ENCODE measurements at regions not wholly inside any gene's neighbourhood (a gene's known extent, or its start where the extent isn't known, plus 50 kb on each side); places are given as distances from the start of the nearest gene placed in this dataset.

DNA sequence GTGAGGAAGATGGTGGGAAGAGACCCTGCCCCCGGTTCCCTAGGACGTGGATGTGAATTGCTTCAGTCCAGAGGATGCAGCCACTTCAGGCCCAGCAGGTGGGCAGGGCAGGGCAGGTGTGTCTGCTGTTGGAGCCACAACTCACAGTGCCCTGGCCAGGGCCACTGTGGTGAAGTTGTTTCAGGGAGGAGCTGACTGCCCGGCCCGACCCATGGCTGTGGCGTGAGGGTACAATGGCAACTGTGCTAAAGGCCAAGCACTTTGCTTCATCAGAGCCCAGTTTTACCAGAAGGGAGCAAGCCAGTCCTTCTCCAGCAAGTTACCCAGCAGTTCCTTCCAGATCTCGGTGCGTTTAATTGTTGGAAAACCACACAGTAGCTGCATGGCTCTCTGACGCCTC is 1174.4 kb downstream of the BRD1 start:
- no peak for TF ChIP-seq CTCF (IDR thresholded peaks at IDR 0.05; ENCODE audit: low read depth, low read length, missing control alignments)
- H3K4me3 ChIP-seq (ENCODE audit: low read depth, low read length), result no peak overlapping the region
- in situ Hi-C loops (cut with HindIII; ENCODE audit: low sequenced_read_pairs), result no loop called here
- no peak for DNase-seq (ENCODE audit: low read depth)

- no peak overlapping the region for H3K4me3 ChIP-seq (ENCODE audit: low read depth, low read length)
- TF ChIP-seq CTCF (IDR thresholded peaks at IDR 0.05; ENCODE audit: low read depth, low read length, missing control alignments), result no peak
- no peak for DNase-seq (ENCODE audit: low read depth)
- in situ Hi-C loops (cut with HindIII; ENCODE audit: low sequenced_read_pairs), result no loop called here
These were observed 1174.9 kb downstream of the BRD1 start for GRCh38 chr22:48652796-48653195.

DNA sequence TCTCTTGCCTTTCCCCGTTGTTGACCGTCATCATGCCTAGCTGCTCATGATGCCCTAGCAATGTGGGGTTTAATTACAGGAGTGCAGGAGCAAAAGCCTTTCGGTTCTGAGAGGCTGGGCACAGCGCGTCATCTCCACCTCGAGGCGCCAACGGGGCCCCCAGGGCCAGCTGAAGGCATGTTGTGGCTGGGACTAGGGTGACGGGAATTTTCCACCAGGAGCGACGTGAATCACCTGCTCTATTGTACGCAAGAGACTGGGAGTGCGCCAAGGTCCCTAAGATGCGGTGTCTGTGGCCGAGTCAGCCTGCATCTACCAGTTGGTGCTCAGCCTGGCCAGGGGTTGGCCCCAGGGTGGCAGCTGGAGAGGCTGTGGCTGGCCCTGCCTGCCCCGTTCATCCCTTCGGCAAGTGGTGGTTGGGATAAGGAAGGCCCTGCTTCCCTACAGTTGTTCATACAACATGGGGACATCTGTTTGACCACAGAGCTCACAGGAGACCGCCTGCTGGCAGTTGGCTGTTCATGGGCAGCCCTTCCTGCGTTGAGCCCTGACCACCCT is 1175.6 kb downstream of the BRD1 start:
- TF ChIP-seq CTCF (IDR thresholded peaks at IDR 0.05; ENCODE audit: low read depth, low read length, missing control alignments), result no peak
- no peak overlapping the region for H3K4me3 ChIP-seq (ENCODE audit: low read depth, low read length)
- no peak for DNase-seq (ENCODE audit: low read depth)
- in situ Hi-C loops (cut with HindIII; ENCODE audit: low sequenced_read_pairs), result no loop called here

DNA sequence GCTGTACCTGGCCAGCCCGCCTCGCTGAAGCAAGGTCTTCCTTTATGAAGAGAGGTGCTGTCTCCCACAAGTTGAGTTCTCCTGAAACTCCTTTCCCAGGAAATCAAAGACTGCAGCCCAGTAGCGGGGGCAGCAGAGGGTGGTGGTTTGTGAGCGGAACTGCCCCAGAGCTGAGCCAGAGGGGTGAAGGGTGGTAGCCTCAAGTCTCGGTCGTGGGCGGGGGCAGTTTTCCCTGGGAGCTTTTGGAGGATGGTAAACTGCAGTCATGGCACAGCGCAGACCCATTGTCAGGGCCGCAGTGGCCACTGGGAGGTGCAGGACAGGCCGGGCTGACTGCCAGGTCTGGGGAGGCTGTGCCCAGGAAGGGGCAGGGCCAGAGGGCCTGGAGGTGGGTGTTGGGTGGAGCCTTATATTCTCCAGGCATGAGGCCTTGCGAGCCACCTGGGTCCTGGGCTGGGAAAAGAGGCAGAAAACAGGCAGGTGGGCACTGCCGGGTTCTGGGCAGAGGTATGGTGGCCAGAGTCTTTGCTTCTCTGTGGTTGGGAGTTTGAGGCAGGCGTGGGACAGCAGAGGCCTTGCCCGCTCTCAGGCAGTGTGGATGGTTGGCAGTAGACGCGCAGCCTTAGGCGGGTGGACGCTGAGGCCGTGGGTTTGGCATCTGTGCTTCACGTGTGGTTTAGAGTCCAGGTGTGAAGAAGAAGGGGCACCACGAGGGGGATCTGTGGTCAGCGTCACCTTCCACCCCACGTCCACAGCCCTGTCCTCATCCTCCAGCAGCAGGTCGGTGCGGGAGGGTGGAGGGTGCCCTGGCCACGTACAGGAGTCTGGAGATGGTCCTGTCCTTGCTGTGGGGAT is 1176.4 kb downstream of the BRD1 start:
- no peak for TF ChIP-seq CTCF (IDR thresholded peaks at IDR 0.05; ENCODE audit: low read depth, low read length, missing control alignments)
- DNase-seq (ENCODE audit: low read depth), result no peak
- in situ Hi-C loops (cut with HindIII; ENCODE audit: low sequenced_read_pairs), result no loop called here
- H3K4me3 ChIP-seq (ENCODE audit: low read depth, low read length), result no peak overlapping the region

DNA sequence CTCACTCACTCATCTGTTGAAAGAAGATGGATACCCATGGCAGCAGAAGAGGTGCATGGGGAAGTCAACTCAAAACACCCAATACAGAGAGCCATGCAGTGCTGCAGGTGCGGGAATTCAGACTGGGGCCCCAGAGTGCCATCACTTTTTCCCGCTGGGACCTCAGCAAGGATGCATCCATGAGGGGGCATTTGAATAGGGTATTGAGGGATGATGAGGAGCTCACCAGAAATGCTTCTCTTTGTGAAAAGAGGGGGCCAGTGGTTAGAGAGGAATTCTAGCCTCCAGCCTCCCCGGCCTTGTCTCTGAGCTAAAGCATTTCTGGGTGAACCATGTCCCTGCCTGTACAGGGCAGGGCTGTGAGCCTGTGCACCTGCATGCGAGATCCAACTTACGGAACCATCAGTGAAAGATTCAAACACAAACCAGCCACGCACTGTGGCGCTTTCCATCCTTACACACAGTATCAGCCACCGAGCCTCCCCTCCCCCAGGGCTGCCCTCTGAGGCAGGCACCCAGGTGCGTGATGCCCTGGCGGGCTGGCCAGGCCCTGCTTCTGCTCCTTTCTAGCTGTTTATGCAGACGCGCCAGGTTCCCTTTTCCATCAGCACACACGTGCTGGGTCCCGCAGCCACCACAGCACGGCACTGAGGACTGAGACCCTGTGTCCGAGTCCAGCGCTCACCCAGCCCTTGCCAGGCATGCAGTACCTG is 1177.2 kb downstream of the BRD1 start:
- no peak for TF ChIP-seq CTCF (IDR thresholded peaks at IDR 0.05; ENCODE audit: low read depth, low read length, missing control alignments)
- DNase-seq (ENCODE audit: low read depth), result no peak
- in situ Hi-C loops (cut with HindIII; ENCODE audit: low sequenced_read_pairs), result no loop called here
- no peak overlapping the region for H3K4me3 ChIP-seq (ENCODE audit: low read depth, low read length)

- no peak for DNase-seq (ENCODE audit: low read depth)
- no peak for TF ChIP-seq CTCF (IDR thresholded peaks at IDR 0.05; ENCODE audit: low read depth, low read length, missing control alignments)
- no peak overlapping the region for H3K4me3 ChIP-seq (ENCODE audit: low read depth, low read length)
- in situ Hi-C loops (cut with HindIII; ENCODE audit: low sequenced_read_pairs), result loop anchor here (5.0 kb wide), 1 partner anchor 42 kb away; no protein-coding TSS in a partner anchor
These were observed 1178.2 kb downstream of the BRD1 start for GRCh38 chr22:48649466-48649865.
